ENCODE measurements at regions not wholly inside any gene's neighbourhood (a gene's known extent, or its start where the extent isn't known, plus 50 kb on each side); places are given as distances from the start of the nearest gene placed in this dataset.

GRCh38 chr3:5811016-5811415 lies 623.5 kb downstream of the EDEM1 start:
- no peak overlapping the region for H3K4me3 ChIP-seq (replicated peaks in 1 of 3; ENCODE audit: insufficient read depth in 1 of 3, low read depth in 1 of 3, low read length in 3 of 3)
- H3K4me1 ChIP-seq (ENCODE audit: control insufficient read depth, extremely low read depth, insufficient read depth, low read length): no peaks in the 10 kb centered on the region
- no peak overlapping the region for H3K27ac ChIP-seq (ENCODE audit: insufficient read depth, low read depth, low read length)
- DNase-seq (ENCODE audit: low read depth, low spot score) (no peak), FAIRE-seq (no peak)
- no peak overlapping the region for H3K9ac ChIP-seq (replicated peaks; ENCODE audit: extremely low read depth, insufficient read depth, low read length)
- H3K9me3 ChIP-seq (replicated peaks; ENCODE audit: control insufficient read depth, insufficient read depth, low read length): peaks cover 2% of the 10 kb centered on the region
- H4K20me1 ChIP-seq (replicated peaks; ENCODE audit: control insufficient read depth, extremely low read depth, insufficient read depth, low read length): no peaks in the 10 kb centered on the region
- H3K79me2 ChIP-seq (ENCODE audit: control insufficient read depth, insufficient read depth, low read length): no peaks in the 10 kb centered on the region
- ChIA-PET CTCF (no interaction called here), POLR2A (no interaction called here)
- H3K4me2 ChIP-seq (ENCODE audit: insufficient read depth, low read length): no peak overlapping the region
- dilution Hi-C loops (cut with MboI; ENCODE audit: extremely low pct_ligation_motif_present, low sequenced_read_pairs): no loop called here
- no peaks in the 10 kb centered on the region for H3K27me3 ChIP-seq (ENCODE audit: control insufficient read depth in 2 of 2, insufficient read depth in 2 of 2, low read length in 2 of 2)
- no peaks in the 10 kb centered on the region for H3K9me1 ChIP-seq (replicated peaks; ENCODE audit: control insufficient read depth, extremely low read depth, insufficient read depth, low read length)
- no TSS peak for BruUV-seq (replicated peaks)
- no peak overlapping the region for H2AFZ ChIP-seq (ENCODE audit: low read depth, low read length)
- no peak for TF ChIP-seq CTCF (IDR thresholded peaks at IDR 0.05; ENCODE audit: extremely low read depth in 1 of 2, insufficient read depth in 1 of 2, low read depth in 1 of 2, low read length in 2 of 2)
- no peak for TF ChIP-seq JUN (IDR thresholded peaks at IDR 0.05; ENCODE audit: borderline replicate concordance, insufficient read depth, insufficient read length, low read depth)
- TF ChIP-seq MAX (IDR thresholded peaks at IDR 0.05; ENCODE audit: insufficient read depth, insufficient read length): no peak
- intact Hi-C loops (cut with micrococcal nuclease): no loop called here
- H3K36me3 ChIP-seq (ENCODE audit: control insufficient read depth in 2 of 2, extremely low read depth in 1 of 2, insufficient read depth in 2 of 2, low read length in 2 of 2): no peaks in the 10 kb centered on the region

GRCh38 chr3:5813521-5813920 lies 626.0 kb downstream of the EDEM1 start:
- peaks cover 4% of the 10 kb centered on the region for H3K9me3 ChIP-seq (replicated peaks; ENCODE audit: control insufficient read depth, insufficient read depth, low read length)
- ChIA-PET POLR2A (no interaction called here), CTCF (no interaction called here)
- no peak overlapping the region for H2AFZ ChIP-seq (ENCODE audit: low read depth, low read length)
- no peaks in the 10 kb centered on the region for H3K79me2 ChIP-seq (ENCODE audit: control insufficient read depth, insufficient read depth, low read length)
- intact Hi-C loops (cut with micrococcal nuclease): no loop called here
- H3K9ac ChIP-seq (replicated peaks; ENCODE audit: extremely low read depth, insufficient read depth, low read length): no peak overlapping the region
- no peaks in the 10 kb centered on the region for H3K36me3 ChIP-seq (ENCODE audit: control insufficient read depth in 2 of 2, extremely low read depth in 1 of 2, insufficient read depth in 2 of 2, low read length in 2 of 2)
- no peaks in the 10 kb centered on the region for H3K27me3 ChIP-seq (ENCODE audit: control insufficient read depth in 2 of 2, insufficient read depth in 2 of 2, low read length in 2 of 2)
- TF ChIP-seq POLR2A (IDR thresholded peaks at IDR 0.05; ENCODE audit: low read depth, low read length): no peak
- TF ChIP-seq POLR2AphosphoS5 (IDR thresholded peaks at IDR 0.05; ENCODE audit: insufficient read depth, low read depth, low read length): no peak
- TF ChIP-seq FOS (IDR thresholded peaks at IDR 0.05; ENCODE audit: borderline replicate concordance, insufficient read depth, low read length): no peak
- TF ChIP-seq GATA2 (IDR thresholded peaks at IDR 0.05; ENCODE audit: insufficient read depth, insufficient read length, low read depth, low read length): no peak
- DNase-seq (ENCODE audit: low read depth, low spot score): no peak
- H3K4me2 ChIP-seq (ENCODE audit: insufficient read depth, low read length): no peak overlapping the region
- no peaks in the 10 kb centered on the region for H3K9me1 ChIP-seq (replicated peaks; ENCODE audit: control insufficient read depth, extremely low read depth, insufficient read depth, low read length)
- H3K4me3 ChIP-seq (replicated peaks in 1 of 3; ENCODE audit: insufficient read depth in 1 of 3, low read depth in 1 of 3, low read length in 3 of 3): no peak overlapping the region
- dilution Hi-C loops (cut with MboI; ENCODE audit: extremely low pct_ligation_motif_present, low sequenced_read_pairs): no loop called here
- BruUV-seq (replicated peaks): no TSS peak
- no peak for FAIRE-seq
- H3K4me1 ChIP-seq (ENCODE audit: control insufficient read depth, extremely low read depth, insufficient read depth, low read length): no peaks in the 10 kb centered on the region
- H4K20me1 ChIP-seq (replicated peaks; ENCODE audit: control insufficient read depth, extremely low read depth, insufficient read depth, low read length): no peaks in the 10 kb centered on the region
- no peak overlapping the region for H3K27ac ChIP-seq (ENCODE audit: insufficient read depth, low read depth, low read length)

All from endothelial cell of umbilical vein (primary cell).